GM19239 (cell line): ENCODE measurements at regions not wholly inside any gene's neighbourhood (a gene's known extent, or its start where the extent isn't known, plus 50 kb on each side); places are given as distances from the start of the nearest gene placed in this dataset.

ENCODE experiments used
- DNase-seq: peaks from one replicate; pipeline ENCODE4 v3.0.0; 2011; ENCODE audit warnings: low spot score; ENCODE audit not compliant: insufficient read length
- FAIRE-seq: peaks from 2 replicates; lab custom pipeline; 2011; peaks lifted over from hg19 to GRCh38; lab: Jason Lieb, UNC

GRCh38 chr12:77510985-77511384 lies 319.7 kb upstream of the NAV3 start:
- FAIRE-seq (no peak), DNase-seq (no peak)

GRCh38 chr12:77504466-77504865 lies 326.2 kb upstream of the NAV3 start:
- FAIRE-seq (no peak), DNase-seq (no peak)

- FAIRE-seq = no peak
Measured at GRCh38 chr12:77500089-77500488, 330.6 kb upstream of the NAV3 start.

GRCh38 chr12:77497647-77498046 lies 333.0 kb upstream of the NAV3 start:
- FAIRE-seq (no peak), DNase-seq (no peak)

More at GRCh38 chr12:77500089-77500488, 330.6 kb upstream of the NAV3 start:
- DNase-seq = no peak

- FAIRE-seq (no peak), DNase-seq (no peak)
Measured at GRCh38 chr12:77496714-77497113, 334.0 kb upstream of the NAV3 start.

GRCh38 chr12:77494296-77494695 lies 336.4 kb upstream of the NAV3 start:
- DNase-seq (no peak), FAIRE-seq (no peak)

- FAIRE-seq = no peak
- DNase-seq = no peak
Measured at GRCh38 chr12:77493302-77494168, 337.2 kb upstream of the NAV3 start.

GRCh38 chr12:77492536-77492935 lies 338.2 kb upstream of the NAV3 start:
- no peak for FAIRE-seq
- no peak for DNase-seq

- FAIRE-seq = no peak
- no peak for DNase-seq
Measured at GRCh38 chr12:77489331-77489970, 341.2 kb upstream of the NAV3 start.

- DNase-seq (no peak), FAIRE-seq (no peak)
Measured at GRCh38 chr12:77488041-77488620, 342.6 kb upstream of the NAV3 start.

GRCh38 chr12:77486872-77487271 lies 343.8 kb upstream of the NAV3 start:
- DNase-seq (no peak), FAIRE-seq (no peak)

- no peak for DNase-seq
- FAIRE-seq = no peak
Measured at GRCh38 chr12:77485961-77486854, 344.5 kb upstream of the NAV3 start.

- DNase-seq = no peak
- no peak for FAIRE-seq
Measured at GRCh38 chr12:77481687-77482086, 349.0 kb upstream of the NAV3 start.

GRCh38 chr12:77477907-77478533 lies 352.7 kb upstream of the NAV3 start:
- FAIRE-seq (no peak), DNase-seq (no peak)

GRCh38 chr12:77471801-77472200 lies 358.9 kb upstream of the NAV3 start:
- no peak for DNase-seq
- no peak for FAIRE-seq

- DNase-seq (no peak), FAIRE-seq (no peak)
Measured at GRCh38 chr12:77469578-77470333, 360.9 kb upstream of the NAV3 start.

- FAIRE-seq = no peak
- DNase-seq = no peak
Measured at GRCh38 chr12:77442633-77443032, 377.3 kb upstream of the E2F7 start.

- FAIRE-seq (no peak), DNase-seq (no peak)
Measured at GRCh38 chr12:77439749-77440148, 374.4 kb upstream of the E2F7 start.

- no peak for DNase-seq
- FAIRE-seq = no peak
Measured at GRCh38 chr12:77438644-77439043, 373.3 kb upstream of the E2F7 start.
